ENCODE measurements at regions not wholly inside any gene's neighbourhood (a gene's known extent, or its start where the extent isn't known, plus 50 kb on each side); places are given as distances from the start of the nearest gene placed in this dataset.
"Not testable (repeated sequence)": the region's sequence is repeated elsewhere in the genome, so short reads cannot be mapped to it uniquely, and the experiment has no call there.

GRCh38 chr4:138865765-138866164, 149.8 kb upstream of the NOCT start:
- no peak overlapping the region for H3K4me3 ChIP-seq (ENCODE audit: low read depth, low read length)
- no peak for DNase-seq (ENCODE audit: low read depth)
- no peak for TF ChIP-seq CTCF (conservative IDR thresholded peaks at IDR 0.05; ENCODE audit: low read depth, low read length)

GRCh38 chr4:138864961-138865720, 150.4 kb upstream of the NOCT start:
- no peak overlapping the region for H3K4me3 ChIP-seq (ENCODE audit: low read depth, low read length)
- no peak for DNase-seq (ENCODE audit: low read depth)
- TF ChIP-seq CTCF (conservative IDR thresholded peaks at IDR 0.05; ENCODE audit: low read depth, low read length), result no peak

- no peak for DNase-seq (ENCODE audit: low read depth)
- TF ChIP-seq CTCF (conservative IDR thresholded peaks at IDR 0.05; ENCODE audit: low read depth, low read length), result no peak
Measured at GRCh38 chr4:138863160-138863559, 152.4 kb upstream of the NOCT start.

GRCh38 chr4:138861135-138861534, 154.4 kb upstream of the NOCT start:
- DNase-seq (ENCODE audit: low read depth), result peak; percentile 73
- H3K4me3 ChIP-seq (ENCODE audit: low read depth, low read length), result no peak overlapping the region
- no peak for TF ChIP-seq CTCF (conservative IDR thresholded peaks at IDR 0.05; ENCODE audit: low read depth, low read length)

More at GRCh38 chr4:138863160-138863559, 152.4 kb upstream of the NOCT start:
- H3K4me3 ChIP-seq (ENCODE audit: low read depth, low read length), result no peak overlapping the region

- DNase-seq (ENCODE audit: low read depth); H3K4me3 ChIP-seq (ENCODE audit: low read depth, low read length): not testable (repeated sequence)
Measured at GRCh38 chr4:138860357-138860756, 155.2 kb upstream of the NOCT start.

- TF ChIP-seq CTCF (conservative IDR thresholded peaks at IDR 0.05; ENCODE audit: low read depth, low read length), result no peak
- no peak for DNase-seq (ENCODE audit: low read depth)
- H3K4me3 ChIP-seq (ENCODE audit: low read depth, low read length), result no peak overlapping the region
Measured at GRCh38 chr4:138859254-138859653, 156.3 kb upstream of the NOCT start.

GRCh38 chr4:138858419-138858818, 157.2 kb upstream of the NOCT start:
- no peak for DNase-seq (ENCODE audit: low read depth)
- H3K4me3 ChIP-seq (ENCODE audit: low read depth, low read length), result no peak overlapping the region
- TF ChIP-seq CTCF (conservative IDR thresholded peaks at IDR 0.05; ENCODE audit: low read depth, low read length), result no peak

Measured in choroid plexus epithelial cell (primary cell).